ENCODE measurements at regions not wholly inside any gene's neighbourhood (a gene's known extent, or its start where the extent isn't known, plus 50 kb on each side); places are given as distances from the start of the nearest gene placed in this dataset.

DNA sequence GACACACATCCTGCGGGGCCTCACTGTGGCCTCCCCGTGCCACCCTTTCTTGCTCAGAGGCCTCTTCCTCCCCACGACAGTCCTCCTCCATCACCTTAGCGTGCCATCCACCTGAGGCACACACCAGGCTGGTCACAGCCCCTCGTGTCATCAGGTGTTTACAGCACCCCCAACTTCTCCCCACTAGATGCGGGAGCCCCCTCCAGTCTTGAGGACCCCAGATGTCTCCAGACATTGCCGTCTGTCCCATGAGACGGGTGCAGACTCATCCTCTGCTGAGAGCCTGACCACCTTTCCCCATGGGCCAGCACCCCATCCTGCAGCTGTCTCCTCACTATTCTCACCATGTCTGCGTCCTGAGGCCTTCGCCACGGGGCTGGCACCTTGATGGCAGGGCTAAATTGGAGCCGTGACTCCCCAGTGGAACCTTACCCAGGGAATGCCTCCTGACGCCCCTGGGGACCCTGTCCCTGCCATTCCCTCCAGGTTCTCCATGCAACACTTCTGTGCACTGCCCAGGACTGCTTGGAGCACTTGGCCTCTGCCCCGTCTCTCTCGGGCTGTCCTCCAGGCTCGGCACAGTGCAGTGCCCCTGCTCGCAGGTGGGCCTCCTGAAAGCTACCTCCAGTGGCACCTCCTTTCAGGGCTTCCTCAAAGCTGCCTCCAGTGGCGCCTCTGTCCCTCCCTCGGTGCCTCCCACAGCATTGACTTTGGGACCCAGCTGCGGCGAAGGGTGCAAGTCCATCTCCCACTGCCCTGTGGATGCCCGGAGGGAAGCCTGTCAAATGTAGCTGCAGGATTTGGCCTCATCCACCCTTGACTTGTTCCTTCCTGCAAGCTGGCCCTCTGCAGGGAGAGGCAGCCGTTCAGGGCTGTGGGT, 1386.8 kb downstream of the BRD1 start:
- TF ChIP-seq, protein P1, sequence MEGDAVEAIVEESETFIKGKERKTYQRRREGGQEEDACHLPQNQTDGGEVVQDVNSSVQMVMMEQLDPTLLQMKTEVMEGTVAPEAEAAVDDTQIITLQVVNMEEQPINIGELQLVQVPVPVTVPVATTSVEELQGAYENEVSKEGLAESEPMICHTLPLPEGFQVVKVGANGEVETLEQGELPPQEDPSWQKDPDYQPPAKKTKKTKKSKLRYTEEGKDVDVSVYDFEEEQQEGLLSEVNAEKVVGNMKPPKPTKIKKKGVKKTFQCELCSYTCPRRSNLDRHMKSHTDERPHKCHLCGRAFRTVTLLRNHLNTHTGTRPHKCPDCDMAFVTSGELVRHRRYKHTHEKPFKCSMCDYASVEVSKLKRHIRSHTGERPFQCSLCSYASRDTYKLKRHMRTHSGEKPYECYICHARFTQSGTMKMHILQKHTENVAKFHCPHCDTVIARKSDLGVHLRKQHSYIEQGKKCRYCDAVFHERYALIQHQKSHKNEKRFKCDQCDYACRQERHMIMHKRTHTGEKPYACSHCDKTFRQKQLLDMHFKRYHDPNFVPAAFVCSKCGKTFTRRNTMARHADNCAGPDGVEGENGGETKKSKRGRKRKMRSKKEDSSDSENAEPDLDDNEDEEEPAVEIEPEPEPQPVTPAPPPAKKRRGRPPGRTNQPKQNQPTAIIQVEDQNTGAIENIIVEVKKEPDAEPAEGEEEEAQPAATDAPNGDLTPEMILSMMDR (IDR thresholded peaks at IDR 0.05; ENCODE audit: low read depth, low read length, missing control alignments) = no peak
- H3K4me3 ChIP-seq (ENCODE audit: low read depth, low read length) = no peak overlapping the region
- no peak for DNase-seq (ENCODE audit: low read depth)

DNA sequence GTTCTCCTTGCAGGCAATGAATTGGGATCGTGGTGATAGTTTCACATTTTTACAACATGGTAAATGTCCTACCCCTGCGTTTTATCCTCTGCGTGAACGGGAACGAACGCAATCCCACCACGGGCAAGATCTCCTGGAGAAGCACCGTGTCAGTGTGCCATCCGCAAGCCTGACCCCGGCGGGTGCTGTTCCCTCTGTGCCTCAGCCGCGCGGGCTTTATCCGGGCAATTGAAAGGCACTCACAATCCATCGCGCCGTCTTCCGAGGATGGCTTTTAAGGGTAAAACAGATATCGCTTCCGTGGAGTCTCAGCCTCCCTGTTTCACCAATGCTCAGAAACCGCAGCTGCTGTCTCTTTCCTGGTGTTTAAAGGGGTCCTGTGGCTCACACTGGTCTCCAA, 1387.5 kb downstream of the BRD1 start:
- DNase-seq (ENCODE audit: low read depth) = no peak
- H3K4me3 ChIP-seq (ENCODE audit: low read depth, low read length) = no peak overlapping the region
- TF ChIP-seq, protein P1 (IDR thresholded peaks at IDR 0.05; ENCODE audit: low read depth, low read length, missing control alignments) = no peak

DNA sequence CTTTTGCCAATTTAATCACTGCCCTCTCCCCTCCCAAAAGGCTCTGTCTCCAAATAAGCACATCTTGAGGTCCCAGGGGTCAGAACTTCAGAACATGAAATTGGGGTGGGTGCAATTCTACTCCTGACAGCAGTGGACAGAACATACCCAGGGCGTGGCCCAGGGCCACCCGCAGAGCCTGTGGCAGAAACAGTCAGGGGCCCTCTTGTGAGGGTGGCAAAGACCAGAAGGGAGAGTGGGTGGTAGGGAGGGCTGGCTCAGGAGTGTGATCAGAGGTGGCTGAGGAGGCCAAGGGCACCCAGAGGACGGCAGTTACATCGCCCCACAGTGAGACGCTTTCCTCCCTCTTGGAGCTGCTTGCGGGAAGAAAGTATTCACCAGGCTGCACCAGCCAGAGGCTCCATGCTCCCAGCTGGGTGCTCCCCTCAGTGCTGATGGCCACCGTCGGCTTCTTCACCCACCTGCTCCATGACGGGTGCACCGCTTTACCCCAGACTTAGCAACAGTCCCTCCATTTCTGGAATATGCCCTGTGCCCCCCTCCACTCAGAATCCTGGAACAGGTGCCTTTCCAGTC, 1388.0 kb downstream of the BRD1 start:
- TF ChIP-seq, protein P1 (IDR thresholded peaks at IDR 0.05; ENCODE audit: low read depth, low read length, missing control alignments) = no peak
- H3K4me3 ChIP-seq (ENCODE audit: low read depth, low read length) = no peak overlapping the region

DNA sequence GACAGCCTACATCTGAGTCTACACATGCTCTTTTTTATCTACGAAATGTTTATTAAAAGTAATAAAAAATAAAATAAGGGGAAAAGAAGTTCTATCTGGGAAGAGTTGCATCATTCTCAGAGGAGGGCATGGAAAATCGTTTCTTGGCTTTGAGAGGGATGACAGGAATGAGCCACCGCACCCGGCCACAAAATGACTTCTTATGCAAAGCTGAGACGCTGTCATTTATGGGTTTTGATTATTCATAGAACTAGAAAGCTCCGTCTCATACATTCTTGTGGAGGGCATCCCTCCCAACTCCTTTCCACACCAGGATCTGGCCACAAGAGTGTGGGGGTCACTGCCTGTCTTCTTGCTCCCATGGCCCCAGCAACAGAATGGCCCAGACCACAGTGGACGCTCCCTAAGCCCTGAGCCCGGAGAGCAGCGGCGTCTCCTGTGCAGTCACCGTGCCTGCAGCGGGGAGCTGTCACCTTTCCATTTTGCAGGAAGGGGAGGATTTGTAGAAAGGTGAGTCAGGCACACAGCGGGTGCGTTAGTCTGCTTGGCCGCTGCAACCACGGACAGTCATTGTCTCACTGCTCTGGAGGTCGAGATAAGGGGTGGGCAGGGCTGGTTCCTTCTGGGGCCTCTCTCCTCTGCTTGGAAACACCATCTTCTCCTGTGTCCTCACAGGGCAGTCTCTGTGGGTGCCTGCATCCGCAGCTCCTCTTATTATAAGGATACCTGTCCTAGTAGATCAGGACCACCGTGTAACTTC, 1388.7 kb downstream of the BRD1 start:
- TF ChIP-seq, protein P1 (IDR thresholded peaks at IDR 0.05; ENCODE audit: low read depth, low read length, missing control alignments) = no peak
- H3K4me3 ChIP-seq (ENCODE audit: low read depth, low read length) = no peak overlapping the region
- DNase-seq (ENCODE audit: low read depth) = no peak

More for the DNA sequence above, 1388.0 kb downstream of the BRD1 start:
- no peak for DNase-seq (ENCODE audit: low read depth)

DNA sequence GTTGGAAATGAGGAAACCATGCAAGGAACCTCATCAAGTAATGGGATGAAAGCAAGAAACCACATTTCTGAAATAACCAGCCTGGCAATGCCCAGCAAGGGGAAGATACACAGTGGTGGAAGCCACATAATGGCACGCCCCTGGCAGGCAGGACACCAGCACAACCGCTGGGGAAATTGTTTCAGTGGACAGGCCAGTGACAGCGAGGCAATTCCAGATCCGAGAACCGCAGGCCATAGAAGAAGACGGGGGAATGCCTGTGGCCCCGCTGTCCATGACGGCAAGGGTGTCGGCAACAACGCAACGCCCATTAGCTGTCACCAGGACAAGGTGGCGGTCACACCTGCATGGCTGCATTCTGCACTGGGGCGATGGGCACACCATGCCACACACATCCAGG, 1389.6 kb downstream of the BRD1 start:
- no peak overlapping the region for H3K4me3 ChIP-seq (ENCODE audit: low read depth, low read length)
- TF ChIP-seq, protein P1 (IDR thresholded peaks at IDR 0.05; ENCODE audit: low read depth, low read length, missing control alignments) = no peak
- no peak for DNase-seq (ENCODE audit: low read depth)

DNA sequence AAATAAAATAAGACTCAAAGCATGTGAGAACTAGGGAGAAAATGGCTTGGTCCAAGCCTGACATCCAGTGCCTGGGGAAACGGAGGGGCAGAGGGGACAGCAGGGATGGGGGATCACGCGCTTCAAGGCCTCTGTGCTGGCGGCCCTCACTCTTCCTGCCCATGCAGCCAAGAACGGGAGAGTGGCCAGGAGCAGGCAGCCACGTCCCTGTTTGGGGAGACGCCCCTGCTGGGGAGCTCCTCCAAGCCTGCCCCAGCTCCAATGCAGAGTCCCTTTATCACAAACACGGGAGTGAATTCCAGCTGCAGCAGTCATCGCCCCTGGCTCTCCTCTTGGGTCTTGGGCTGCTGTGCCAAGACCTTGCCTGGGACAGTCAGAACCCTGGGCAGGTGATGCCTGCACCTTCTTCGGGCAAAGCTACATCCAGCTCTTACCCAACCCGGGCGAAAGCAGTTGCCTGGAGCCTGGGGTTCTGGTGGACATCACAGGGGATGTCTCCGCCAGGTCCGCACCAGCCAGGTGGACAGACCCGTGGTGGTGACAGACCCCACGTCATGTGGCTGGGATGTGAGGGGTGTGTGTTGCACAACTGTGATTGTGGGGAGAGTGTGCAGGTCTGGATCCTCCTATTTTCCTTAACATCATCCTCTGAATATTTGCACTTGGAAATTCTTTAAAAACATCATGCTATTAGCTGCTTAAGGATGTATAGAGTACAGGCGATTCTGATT, 1391.3 kb downstream of the BRD1 start:
- no peak overlapping the region for H3K4me3 ChIP-seq (ENCODE audit: low read depth, low read length)
- TF ChIP-seq, protein P1 (IDR thresholded peaks at IDR 0.05; ENCODE audit: low read depth, low read length, missing control alignments) = no peak
- no peak for DNase-seq (ENCODE audit: low read depth)
